MG63 (cell line): ENCODE measurements at regions not wholly inside any gene's neighbourhood (a gene's known extent, or its start where the extent isn't known, plus 50 kb on each side); places are given as distances from the start of the nearest gene placed in this dataset.
"Not testable (repeated sequence)": the region's sequence is repeated elsewhere in the genome, so short reads cannot be mapped to it uniquely, and the experiment has no call there.

Experiments
- DNase-seq: peaks from one replicate; pipeline ENCODE4 v3.0.0-alpha.2; 2020
- H3K27me3 ChIP-seq: fragments of 250-450 bp; sonication (Bioruptor Pico); 2 replicates; pipeline ENCODE4 v1.5.1; 2020; ENCODE audit warnings: mild to moderate bottlenecking, moderate library complexity
- H3K36me3 ChIP-seq: fragments of 250-450 bp; sonication (Bioruptor Pico); 2 replicates; pipeline ENCODE4 v1.5.1; 2020; ENCODE audit warnings: mild to moderate bottlenecking, moderate library complexity
- H3K4me3 ChIP-seq: fragments of 250-450 bp; sonication (Bioruptor Pico); 2 replicates; pipeline ENCODE4 v1.5.1; 2020; ENCODE audit warnings: mild to moderate bottlenecking, moderate library complexity
- H3K9me3 ChIP-seq: fragments of 250-450 bp; sonication (Bioruptor Pico); 2 replicates; pipeline ENCODE4 v1.5.1; 2020; ENCODE audit warnings: mild to moderate bottlenecking, moderate library complexity

DNA sequence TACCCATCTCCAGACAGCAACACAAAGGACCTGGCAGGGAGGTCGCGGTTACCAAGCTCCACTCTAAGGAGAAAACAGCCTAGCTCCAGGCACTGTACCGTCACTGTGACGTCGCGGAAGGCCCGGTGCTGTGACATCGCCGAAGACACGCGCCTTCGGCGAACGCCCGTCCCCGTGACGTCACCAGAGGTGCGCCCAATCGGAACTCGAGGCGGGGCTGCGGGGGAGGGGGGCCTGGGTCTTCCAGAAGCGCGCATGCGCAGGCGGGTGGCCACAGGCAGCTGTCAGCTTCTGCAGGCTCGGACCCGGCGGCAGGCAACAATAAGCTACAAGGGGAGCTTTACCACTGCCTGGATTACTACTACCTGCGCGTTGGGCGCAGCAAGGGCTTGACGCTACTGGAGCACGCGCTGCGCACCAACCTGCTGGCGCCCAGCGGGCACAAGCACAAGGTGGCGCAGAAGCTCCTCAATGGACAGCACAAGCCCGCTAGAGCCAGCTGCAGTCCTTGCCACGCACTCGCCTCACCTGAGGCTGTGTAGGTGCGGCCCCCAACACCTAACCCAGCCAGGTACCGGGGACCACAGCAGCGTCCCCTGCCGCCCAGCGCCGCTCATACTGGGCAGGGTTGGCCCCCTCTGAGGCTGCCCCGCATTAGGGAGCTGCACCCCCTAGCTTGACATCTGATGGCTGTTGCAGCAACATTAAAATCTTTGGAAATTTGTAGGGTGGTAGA lies 208.4 kb downstream of the TPST1 start:
- DNase-seq: no peak
- no peaks in the 10 kb centered on the region for H3K9me3 ChIP-seq
- no peaks in the 10 kb centered on the region for H3K27me3 ChIP-seq
- H3K36me3 ChIP-seq: no peaks in the 10 kb centered on the region
- no peak overlapping the region for H3K4me3 ChIP-seq

DNA sequence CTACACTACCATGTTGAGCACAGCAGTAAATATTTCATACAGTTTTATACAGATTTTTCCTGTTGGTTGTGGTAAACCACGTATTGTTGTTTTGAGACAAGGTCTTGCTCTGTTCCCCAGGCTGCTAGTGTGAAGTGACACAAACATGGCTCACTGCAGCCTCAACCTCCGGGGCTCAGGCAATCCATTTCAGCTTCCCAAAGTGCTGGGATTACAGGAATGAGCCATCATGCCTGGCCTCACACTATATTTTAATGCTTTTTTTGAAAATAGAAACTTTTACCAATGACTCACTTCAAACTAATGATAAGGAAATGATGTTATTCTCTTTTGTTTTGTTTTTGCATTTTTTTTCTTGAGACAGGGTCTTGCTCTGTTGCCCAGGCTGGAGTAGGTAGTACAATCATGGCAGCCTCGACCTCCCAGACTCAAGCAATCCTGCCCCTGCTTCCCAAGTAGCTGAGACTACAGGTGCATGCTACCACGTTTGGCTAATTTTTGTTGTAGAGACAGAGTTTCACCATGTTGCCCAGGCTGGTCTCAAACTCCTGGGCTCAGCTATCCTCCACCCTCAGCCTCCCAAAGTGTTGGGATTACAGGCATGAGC lies 210.6 kb downstream of the TPST1 start:
- H3K4me3 ChIP-seq: no peak overlapping the region
- no peaks in the 10 kb centered on the region for H3K9me3 ChIP-seq
- DNase-seq: peak; percentile 15
- H3K36me3 ChIP-seq: no peaks in the 10 kb centered on the region
- no peaks in the 10 kb centered on the region for H3K27me3 ChIP-seq

DNA sequence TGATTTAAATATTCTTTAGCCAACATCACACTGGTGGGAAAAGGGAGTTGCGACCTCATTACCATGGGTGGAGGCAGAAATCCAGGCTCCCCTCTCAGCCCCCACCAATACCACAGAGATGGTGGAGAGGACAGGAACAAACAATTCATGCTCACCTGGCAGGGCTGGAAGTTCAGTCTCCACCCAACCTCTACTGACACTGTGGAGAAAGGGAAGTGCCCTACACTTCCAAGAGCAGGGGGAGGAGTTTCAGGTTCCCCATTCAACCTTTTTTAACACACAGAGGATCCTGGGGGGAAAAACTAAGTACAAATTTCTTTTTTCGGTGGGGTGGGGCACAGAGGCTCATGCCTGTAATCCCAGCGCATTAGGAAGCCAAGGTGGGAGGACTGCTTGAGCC lies 210.1 kb upstream of the KCTD7 start:
- H3K4me3 ChIP-seq: no peak overlapping the region
- no peaks in the 10 kb centered on the region for H3K36me3 ChIP-seq
- DNase-seq: no peak
- no peaks in the 10 kb centered on the region for H3K9me3 ChIP-seq
- H3K27me3 ChIP-seq: no peaks in the 10 kb centered on the region

DNA sequence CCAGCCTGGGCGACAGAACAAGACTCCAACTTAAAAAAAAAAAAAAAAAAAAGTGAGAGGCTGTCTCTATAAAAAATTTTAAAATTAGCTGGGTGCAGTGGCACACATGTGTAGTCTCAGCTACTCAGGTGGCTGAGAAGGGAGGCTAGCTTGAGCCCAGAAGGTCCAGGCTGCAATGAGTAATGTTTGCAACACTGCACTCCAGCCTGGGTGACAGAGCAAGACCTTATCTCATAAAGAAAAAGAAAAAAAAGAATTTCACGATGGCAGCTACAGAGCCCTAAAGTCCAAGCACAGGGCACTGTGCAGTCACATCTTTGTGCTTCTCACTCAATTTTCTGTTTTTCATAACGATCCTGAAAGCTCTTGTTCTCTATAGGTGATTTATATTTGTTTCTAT lies 209.5 kb upstream of the KCTD7 start:
- no peak for DNase-seq
- H3K9me3 ChIP-seq: no peaks in the 10 kb centered on the region

DNA sequence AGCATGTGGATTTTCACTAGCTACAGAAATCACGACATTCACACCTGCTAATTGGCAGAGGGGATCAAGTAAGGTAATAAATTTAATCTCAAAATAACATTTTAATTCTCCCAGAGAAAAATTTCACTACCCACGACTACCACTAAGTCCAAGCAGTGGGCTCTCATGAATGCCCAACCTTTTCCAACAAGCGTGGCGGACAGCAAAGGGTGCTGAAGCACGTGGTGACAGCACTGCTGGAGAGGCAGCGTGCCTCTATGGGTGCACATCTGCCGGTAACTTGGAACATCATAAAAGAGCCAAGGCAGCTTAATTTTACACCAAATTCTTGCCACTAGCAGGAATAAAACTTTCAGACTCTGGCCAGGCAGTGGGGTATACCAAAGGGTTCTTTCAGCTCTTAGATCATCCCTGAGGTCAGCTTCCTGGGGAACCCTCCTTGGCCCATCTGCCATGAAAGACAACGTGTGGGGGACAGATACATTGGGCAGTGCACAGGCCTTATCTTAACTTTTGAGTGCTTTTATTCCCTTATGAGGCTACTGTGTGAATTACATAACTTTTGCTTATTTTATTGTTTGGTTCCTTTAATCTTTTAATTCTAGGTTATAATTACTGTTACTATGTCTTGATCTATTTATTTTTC lies 206.7 kb upstream of the KCTD7 start:
- Histone ChIP-seq H3K4me3 (no peak overlapping the region), H3K9me3 (no peaks in the 10 kb centered on the region), H3K27me3 (no peaks in the 10 kb centered on the region), H3K36me3 (no peaks in the 10 kb centered on the region)
- DNase-seq: no peak

More for the DNA sequence above, 209.5 kb upstream of the KCTD7 start:
- no peak overlapping the region for H3K4me3 ChIP-seq
- H3K36me3 ChIP-seq: no peaks in the 10 kb centered on the region
- no peaks in the 10 kb centered on the region for H3K27me3 ChIP-seq

DNA sequence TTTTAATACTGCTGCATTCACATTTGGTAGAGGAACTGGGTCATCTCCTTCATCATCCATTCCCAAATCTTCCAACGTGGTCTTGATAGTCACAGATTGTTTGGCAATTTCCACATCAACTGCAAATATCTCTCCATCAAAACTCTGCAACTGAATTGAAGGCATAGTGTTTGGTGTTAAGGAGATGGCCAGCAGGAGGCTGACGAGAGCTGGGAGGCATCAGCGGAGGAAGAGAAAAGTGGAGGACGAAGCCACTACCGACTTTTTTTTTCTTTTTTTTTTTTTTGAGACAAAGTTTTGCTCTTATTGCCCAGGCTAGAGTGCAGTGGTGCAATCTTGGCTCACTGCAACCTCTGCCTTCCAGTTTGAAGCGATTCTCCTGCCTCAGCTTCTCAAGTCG lies 205.0 kb upstream of the KCTD7 start:
- H3K27me3 ChIP-seq: no peaks in the 10 kb centered on the region
- H3K9me3 ChIP-seq: no peaks in the 10 kb centered on the region
- no peaks in the 10 kb centered on the region for H3K36me3 ChIP-seq
- H3K4me3 ChIP-seq: no peak overlapping the region
- no peak for DNase-seq

DNA sequence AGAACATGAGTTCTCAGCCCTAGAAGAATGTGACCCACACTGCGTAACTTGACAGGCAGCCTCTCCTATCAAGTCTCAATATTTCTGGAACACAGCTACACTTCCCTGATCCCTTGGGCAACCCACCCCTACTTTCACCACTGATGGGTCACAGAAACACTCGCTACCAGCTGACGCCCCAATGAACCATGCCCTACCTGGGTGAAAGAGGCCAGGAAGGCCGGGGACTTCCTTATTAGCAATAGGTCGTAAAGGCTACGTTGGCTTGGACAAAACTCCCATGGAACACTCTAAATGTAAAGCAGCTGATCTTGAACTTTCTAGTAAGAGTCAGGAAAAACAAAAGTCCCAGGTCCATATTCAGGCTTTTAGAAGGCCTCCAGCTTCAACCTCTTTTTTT lies 202.3 kb upstream of the KCTD7 start:
- DNase-seq: no peak
- Histone ChIP-seq H3K4me3 (no peak overlapping the region), H3K27me3 (no peaks in the 10 kb centered on the region), H3K36me3 (no peaks in the 10 kb centered on the region), H3K9me3 (no peaks in the 10 kb centered on the region)

DNA sequence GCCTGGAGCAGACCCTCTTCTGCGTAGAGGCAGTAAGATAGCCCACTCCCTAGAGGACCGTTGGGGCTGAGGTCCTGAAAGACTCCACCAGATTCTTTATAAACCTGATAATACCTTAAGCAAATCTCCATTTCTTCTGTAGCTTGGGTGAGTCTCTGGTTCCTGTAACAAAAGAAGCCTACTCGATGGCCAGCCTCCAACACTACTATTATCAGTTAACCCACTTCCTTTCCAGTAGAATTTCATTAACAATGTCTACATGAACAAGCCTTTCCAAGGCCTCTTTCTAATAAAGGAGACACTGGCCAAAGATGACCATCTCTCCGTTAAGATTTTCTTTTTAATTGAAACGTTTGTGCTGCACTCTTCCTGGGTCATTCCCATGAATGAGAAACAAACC lies 201.7 kb upstream of the KCTD7 start:
- no peak for DNase-seq
- H3K4me3 ChIP-seq: no peak overlapping the region
- no peaks in the 10 kb centered on the region for H3K27me3 ChIP-seq
- H3K36me3 ChIP-seq: no peaks in the 10 kb centered on the region
- H3K9me3 ChIP-seq: no peaks in the 10 kb centered on the region

DNA sequence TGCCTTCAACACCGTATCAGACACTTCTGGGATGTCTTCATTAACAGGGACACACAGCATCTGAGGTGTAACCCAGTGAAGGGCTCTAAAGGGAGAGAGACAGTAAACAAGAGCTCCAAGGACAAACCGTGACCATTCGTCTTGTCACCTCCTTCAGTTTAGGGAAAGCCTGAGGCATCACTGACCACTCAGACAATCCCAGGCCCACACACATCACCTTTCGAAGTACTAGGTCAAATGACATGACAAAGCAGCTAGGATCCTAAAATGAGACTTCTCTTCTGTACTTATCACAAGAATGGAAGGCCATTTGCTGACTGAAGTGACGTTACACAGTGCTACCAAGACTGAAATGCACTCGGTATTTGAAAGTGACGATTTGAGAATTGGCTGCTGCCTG lies 200.7 kb upstream of the KCTD7 start:
- DNase-seq: no peak
- Histone ChIP-seq H3K36me3 (no peaks in the 10 kb centered on the region), H3K9me3 (no peaks in the 10 kb centered on the region)

DNA sequence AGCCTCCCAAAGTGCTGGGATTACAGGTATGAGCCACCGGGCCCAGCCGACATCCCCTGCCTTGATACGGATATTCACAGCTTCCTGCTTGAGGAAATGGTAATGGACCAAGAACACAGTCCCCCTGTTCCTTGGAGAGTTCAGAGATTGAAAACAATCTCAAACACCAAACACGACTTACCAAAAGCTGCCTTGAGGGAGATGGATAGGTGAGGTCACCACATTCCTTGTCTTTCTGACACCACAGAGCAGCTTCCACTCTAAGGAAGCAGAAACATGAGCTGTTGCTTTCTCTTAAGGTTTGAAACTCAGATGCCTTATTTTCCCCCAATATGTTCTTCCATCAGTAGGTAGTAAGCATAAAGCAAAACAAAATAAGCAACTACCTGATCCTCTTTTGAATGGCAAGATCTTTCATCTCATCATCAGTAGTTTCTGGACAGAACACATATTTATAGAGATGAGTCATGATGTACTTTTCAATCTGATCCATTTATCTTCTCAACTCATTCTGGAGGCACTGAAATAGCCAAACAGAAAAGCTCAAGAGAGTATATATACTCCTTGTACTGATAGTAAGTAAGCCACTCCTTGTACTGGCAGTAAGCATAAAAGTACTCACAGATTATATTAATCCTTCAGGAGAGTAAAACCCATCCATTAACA lies 199.1 kb upstream of the KCTD7 start:
- Histone ChIP-seq H3K27me3 (no peaks in the 10 kb centered on the region), H3K9me3 (no peaks in the 10 kb centered on the region), H3K4me3 (no peak overlapping the region), H3K36me3 (no peaks in the 10 kb centered on the region)
- DNase-seq: no peak

More for the DNA sequence above, 200.7 kb upstream of the KCTD7 start:
- H3K27me3 ChIP-seq: no peaks in the 10 kb centered on the region
- H3K4me3 ChIP-seq: no peak overlapping the region

DNA sequence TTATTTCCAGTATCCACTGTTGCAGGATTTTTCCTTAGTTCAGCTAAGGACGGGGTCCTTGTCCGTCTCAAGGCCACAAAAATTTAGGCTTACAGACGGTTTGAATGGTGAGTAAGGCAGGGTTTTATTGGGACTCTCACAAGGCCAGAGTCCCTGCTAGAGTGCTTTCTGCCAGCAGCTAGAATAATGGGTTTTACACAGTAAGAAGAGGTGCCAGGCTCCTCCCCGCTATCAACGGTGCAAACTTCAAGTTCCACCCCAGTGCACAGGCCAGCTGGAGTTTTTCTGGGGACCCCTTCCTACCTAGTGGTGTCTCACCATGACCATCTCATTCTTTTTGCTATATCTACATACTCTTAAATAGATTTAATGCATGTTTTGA lies 198.5 kb upstream of the KCTD7 start:
- Histone ChIP-seq H3K36me3 (no peaks in the 10 kb centered on the region), H3K27me3 (no peaks in the 10 kb centered on the region)

DNA sequence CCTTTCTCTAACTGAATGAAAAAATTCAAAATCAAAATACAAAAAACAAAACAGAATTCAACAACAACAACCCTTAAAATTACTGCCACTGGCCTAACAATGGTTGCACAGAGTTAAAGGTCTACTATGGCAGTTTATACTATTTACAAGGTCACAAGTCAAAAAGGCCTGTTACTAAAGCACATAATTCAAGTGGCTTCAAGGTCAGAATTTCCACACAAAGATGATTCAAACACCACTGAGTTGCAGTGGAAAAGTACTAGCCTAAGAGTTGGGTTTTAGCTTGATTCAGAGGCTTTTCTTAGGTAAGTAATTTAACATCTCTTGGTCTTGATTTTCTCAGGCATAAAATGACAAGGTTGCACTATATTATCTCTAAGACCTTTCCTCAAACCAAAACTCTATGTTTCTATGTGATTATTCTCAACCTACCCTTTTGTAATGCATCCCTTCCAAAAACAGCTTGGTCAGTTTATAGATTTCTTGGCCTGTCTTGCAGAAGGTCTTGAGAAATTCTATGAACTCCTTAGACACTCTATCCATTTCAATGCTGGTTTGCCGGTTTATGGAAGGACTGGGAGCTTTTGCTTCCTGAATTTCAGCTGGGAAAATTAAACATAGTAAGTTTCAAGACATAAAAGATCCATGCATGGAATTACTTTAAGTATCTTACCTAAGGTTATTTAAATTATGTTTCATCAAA lies 189.8 kb upstream of the KCTD7 start:
- H3K27me3 ChIP-seq, H3K9me3 ChIP-seq, H3K4me3 ChIP-seq, DNase-seq, H3K36me3 ChIP-seq: not testable (repeated sequence)

More for the DNA sequence above, 198.5 kb upstream of the KCTD7 start:
- DNase-seq: no peak
- Histone ChIP-seq H3K4me3 (no peak overlapping the region), H3K9me3 (no peaks in the 10 kb centered on the region)

DNA sequence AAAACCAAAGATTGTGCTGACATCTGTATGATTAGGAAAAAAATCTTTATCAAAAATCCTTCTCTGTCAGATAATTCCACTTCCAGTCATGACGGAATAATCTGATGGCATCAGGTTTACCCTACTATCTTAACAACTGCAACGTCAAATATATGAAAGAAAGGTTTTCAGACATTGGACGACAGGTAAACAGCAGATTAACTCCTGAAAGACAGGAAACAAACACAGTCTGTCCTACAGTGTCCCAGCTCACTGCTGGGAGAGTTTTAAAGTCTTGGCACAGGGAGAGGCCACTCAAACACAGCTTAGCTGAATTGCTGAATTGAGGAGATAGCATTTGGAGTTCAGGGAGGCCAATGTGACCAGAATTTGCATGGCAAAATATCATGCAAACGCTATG lies 186.3 kb upstream of the KCTD7 start:
- no peaks in the 10 kb centered on the region for H3K9me3 ChIP-seq
- no peaks in the 10 kb centered on the region for H3K36me3 ChIP-seq

DNA sequence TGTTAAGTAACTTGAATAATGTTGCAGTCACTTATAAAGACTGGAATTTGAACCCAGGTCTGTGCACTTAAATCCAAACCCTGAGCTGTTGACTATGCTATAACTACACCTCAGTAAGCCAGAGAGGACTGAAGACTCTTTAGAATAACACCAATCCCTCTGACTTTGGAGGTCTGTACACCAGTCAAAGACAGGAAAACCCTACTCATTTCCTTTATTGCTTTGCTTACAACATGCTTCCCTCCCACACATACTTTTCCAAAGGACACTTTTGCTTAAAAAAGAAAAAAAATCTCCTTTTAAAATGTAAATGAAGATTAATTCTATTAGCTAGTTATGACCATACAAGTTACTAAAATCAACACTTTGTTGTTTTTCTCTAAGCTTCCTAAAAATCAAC lies 184.7 kb upstream of the KCTD7 start:
- DNase-seq: no peak
- Histone ChIP-seq H3K36me3 (no peaks in the 10 kb centered on the region), H3K27me3 (no peaks in the 10 kb centered on the region), H3K4me3 (no peak overlapping the region), H3K9me3 (no peaks in the 10 kb centered on the region)

More for the DNA sequence above, 186.3 kb upstream of the KCTD7 start:
- Histone ChIP-seq H3K27me3 (no peaks in the 10 kb centered on the region), H3K4me3 (no peak overlapping the region)
- DNase-seq: no peak

DNA sequence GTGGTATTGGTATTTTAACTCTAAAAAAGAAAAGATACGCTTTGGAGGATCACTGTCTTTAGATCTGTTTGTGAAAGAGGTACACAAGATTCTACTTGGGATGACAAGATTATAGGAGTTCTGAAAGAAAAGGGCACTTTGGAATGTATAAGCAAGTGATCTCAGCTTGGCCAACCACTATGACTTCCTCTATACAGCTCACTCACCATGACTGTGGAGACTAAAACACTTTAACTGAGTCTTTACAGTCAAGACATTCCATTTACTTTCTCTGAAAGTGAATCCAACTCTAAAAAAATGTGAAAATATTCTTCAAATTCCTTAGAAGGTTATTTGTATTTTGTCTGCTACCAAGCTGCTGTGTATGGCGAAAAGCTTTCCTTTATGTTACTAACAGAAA lies 181.7 kb upstream of the KCTD7 start:
- DNase-seq, H3K36me3 ChIP-seq, H3K9me3 ChIP-seq, H3K4me3 ChIP-seq, H3K27me3 ChIP-seq: not testable (repeated sequence)

DNA sequence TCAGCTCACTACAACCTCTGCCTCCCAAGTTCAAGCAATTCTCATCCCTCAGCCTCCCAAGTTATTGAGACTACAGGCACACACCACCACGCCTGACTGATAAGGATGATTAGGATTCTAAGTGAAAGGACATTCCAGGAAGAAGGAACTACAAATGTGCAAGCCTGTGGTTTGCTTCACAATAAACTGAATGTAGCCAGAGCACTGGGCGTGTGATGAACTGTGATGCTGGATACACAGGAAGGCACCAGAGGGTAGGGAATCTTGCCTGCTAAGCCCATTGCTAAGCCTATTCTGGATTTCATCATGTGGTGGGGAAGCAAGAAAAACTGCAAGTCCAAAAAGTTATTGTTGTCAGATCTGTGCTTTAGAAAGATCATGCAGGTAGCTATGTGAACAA lies 177.9 kb upstream of the KCTD7 start:
- not testable (repeated sequence) for H3K36me3 ChIP-seq, H3K9me3 ChIP-seq, DNase-seq, H3K4me3 ChIP-seq, H3K27me3 ChIP-seq

DNA sequence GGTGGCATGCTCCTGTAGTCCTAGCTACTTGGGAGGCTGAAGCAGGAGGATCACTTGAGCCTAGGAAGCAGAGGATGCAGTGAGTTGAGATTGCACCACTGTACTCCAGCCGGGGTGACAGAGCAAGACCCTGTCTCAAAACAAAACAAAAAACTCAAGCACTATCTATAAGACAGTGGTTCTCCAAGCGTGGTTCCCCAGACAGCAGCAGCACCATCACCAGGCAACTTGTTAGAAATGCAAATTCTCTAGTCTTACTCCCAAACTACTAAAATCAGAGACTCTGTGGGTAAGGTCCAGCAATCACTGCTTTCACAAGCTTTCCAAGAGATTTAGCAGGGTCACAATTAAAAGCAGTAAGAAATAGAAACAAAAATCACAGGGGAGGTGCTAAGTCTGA lies 177.0 kb upstream of the KCTD7 start:
- not testable (repeated sequence) for DNase-seq, H3K27me3 ChIP-seq

More for the DNA sequence above, 177.0 kb upstream of the KCTD7 start:
- H3K36me3 ChIP-seq, H3K9me3 ChIP-seq, H3K4me3 ChIP-seq: not testable (repeated sequence)
